GM12801 (cell line): ENCODE measurements at regions not wholly inside any gene's neighbourhood (a gene's known extent, or its start where the extent isn't known, plus 50 kb on each side); places are given as distances from the start of the nearest gene placed in this dataset.

Experiments
- CTCF ChIP-seq: IDR thresholded peaks from one replicate; pipeline ENCODE4 v1.5.1; 2011; ENCODE audit warnings: control low read depth; ENCODE audit not compliant: insufficient read length; ENCODE audit errors: extremely low read depth

GRCh38 chr4:180682776-180683175 is 1560.4 kb upstream of the TENM3 start:
- no peak for TF ChIP-seq CTCF

GRCh38 chr4:180683186-180683585 is 1560.0 kb upstream of the TENM3 start:
- no peak for TF ChIP-seq CTCF

- no peak for TF ChIP-seq CTCF
Measured at GRCh38 chr4:180688480-180688879, 1554.7 kb upstream of the TENM3 start.

GRCh38 chr4:180694875-180695274 is 1548.3 kb upstream of the TENM3 start:
- no peak for TF ChIP-seq CTCF

GRCh38 chr4:180695851-180696250 is 1547.4 kb upstream of the TENM3 start:
- no peak for TF ChIP-seq CTCF

- TF ChIP-seq CTCF, result no peak
Measured at GRCh38 chr4:180696460-180697092, 1546.6 kb upstream of the TENM3 start.

GRCh38 chr4:180698550-180699195 is 1544.5 kb upstream of the TENM3 start:
- no peak for TF ChIP-seq CTCF
